GM23338 (cell line): ENCODE measurements at regions not wholly inside any gene's neighbourhood (a gene's known extent, or its start where the extent isn't known, plus 50 kb on each side); places are given as distances from the start of the nearest gene placed in this dataset.

Source experiments
- CTCF ChIP-seq, 2 experiments: fragments of 200-600 bp in 1 of 2; sonication (generic) in 1 of 2; conservative IDR thresholded peaks; 2 replicates each; pipeline versions ENCODE4 v1.5.1 to v1.6.1; 2016 to 2017; ENCODE audit warnings: antibody characterized with exemption in 2 of 2, low read depth in 2 of 2, mild to moderate bottlenecking in 2 of 2, moderate library complexity in 1 of 2
- EZH2 ChIP-seq: fragments of 200-600 bp; sonication (generic); IDR thresholded peaks from one replicate; pipeline ENCODE4 v1.8.0; 2017; ENCODE audit warnings: antibody characterized with exemption, mild to moderate bottlenecking, low read depth; ENCODE audit not compliant: unreplicated experiment
- EZH2phosphoT487 ChIP-seq: fragments of 200-600 bp; sonication (generic); IDR thresholded peaks from one replicate; pipeline ENCODE4 v1.8.1; 2018; ENCODE audit warnings: antibody characterized with exemption; ENCODE audit not compliant: unreplicated experiment
- POLR2AphosphoS5 ChIP-seq: IDR thresholded peaks from 2 replicates; pipeline ENCODE4 v1.6.1; 2016; ENCODE audit warnings: antibody characterized with exemption, low read depth
- REST ChIP-seq: IDR thresholded peaks from one replicate; pipeline ENCODE4 v1.6.1; 2018; ENCODE audit warnings: antibody characterized with exemption; ENCODE audit not compliant: unreplicated experiment

- TF ChIP-seq CTCF (conservative IDR thresholded peaks at IDR 0.05; ENCODE audit: low read depth in 2 of 2) (no peak), POLR2AphosphoS5 (no peak), EZH2 (no peak), EZH2phosphoT487 (no peak), REST (no peak)
Measured at GRCh38 chr13:109418111-109418510, 368.3 kb downstream of the IRS2 start.
